Kidney (tissue), 13 donors: ENCODE measurements at regions not wholly inside any gene's neighbourhood (a gene's known extent, or its start where the extent isn't known, plus 50 kb on each side); places are given as distances from the start of the nearest gene placed in this dataset.

Experiments
- DNase-seq, 5 donors: peaks; one replicate each; pipeline ENCODE4 v3.0.0-alpha.2; 2013 to 2020
- FAIRE-seq: peaks from 2 replicates; lab custom pipeline; 2012; peaks lifted over from hg19 to GRCh38; lab: Jason Lieb, UNC
- H3K27ac ChIP-seq, 2 donors: one replicate each; pipeline ENCODE4 v1.7.0; 2013; ENCODE audit warnings: low read depth in 2 of 2, low read length in 2 of 2, inconsistent platforms in 1 of 2
- H3K27me3 ChIP-seq: one replicate; pipeline ENCODE4 v1.7.1; 2013; ENCODE audit warnings: low read length, inconsistent platforms; ENCODE audit not compliant: control insufficient read depth, insufficient read depth
- H3K36me3 ChIP-seq, 3 donors: one replicate each; pipeline versions ENCODE4 v1.7.0 to v1.7.1; 2013; ENCODE audit warnings: low read length in 3 of 3, control low read depth in 1 of 3, inconsistent platforms in 1 of 3; ENCODE audit not compliant: insufficient read depth in 3 of 3, control insufficient read depth in 2 of 3
- H3K4me1 ChIP-seq, 3 donors: one replicate each; pipeline versions ENCODE4 v1.7.0 to v1.7.1; 2013; ENCODE audit warnings: low read length in 3 of 3, inconsistent platforms in 1 of 3, low read depth in 1 of 3; ENCODE audit not compliant: control insufficient read depth in 2 of 3, insufficient read depth in 2 of 3
- H3K4me3 ChIP-seq, 3 donors: one replicate each; pipeline versions ENCODE4 v1.7.0 to v1.8.1; 2013; ENCODE audit warnings: low read length in 3 of 3, control low read depth in 1 of 3, inconsistent platforms in 1 of 3
- H3K9ac ChIP-seq, 3 donors: one replicate each; pipeline versions ENCODE4 v1.7.0 to v1.7.1; 2013; ENCODE audit warnings: low read length in 3 of 3, control low read depth in 1 of 3, inconsistent platforms in 1 of 3
- H3K9me3 ChIP-seq, 3 donors: one replicate each; pipeline versions ENCODE4 v1.7.0 to v1.7.1; 2013; ENCODE audit warnings: low read length in 3 of 3, control low read depth in 1 of 3, inconsistent platforms in 1 of 3; ENCODE audit not compliant: control insufficient read depth in 2 of 3, insufficient read depth in 1 of 3
- intact Hi-C: fragments of 100-400 bp; cut with DNase I; formaldehyde crosslinking; loops from one replicate; pipeline ENCODE4 v1.11.1; 2022
- TF ChIP-seq, protein P1 (sequence below): IDR thresholded peaks from 3 replicates; pipeline ENCODE4 v1.5.1; 2012; ENCODE audit warnings: mild to moderate bottlenecking, moderate library complexity, borderline replicate concordance; ENCODE audit not compliant: insufficient read depth; ENCODE audit errors: extremely low read depth
- donor health status: control.
- donor health status: control.
- donor health status: control.
- donor health status: control.
- donor health status: control.
- donor health status: DM: yes; HTN: yes; CAD: no.
- donor health status: Normal renal cell carcinoma (clear cell type).

- no peaks in the 10 kb centered on the region for H3K27me3 ChIP-seq
- no peaks in the 10 kb centered on the region for H3K36me3 ChIP-seq
- DNase-seq = peak in 3 of 5 donors; percentile 29 to 87 (median 81)
- H3K4me3 ChIP-seq = peak overlapping the region in 1 of 3 donors; percentile 6
- H3K9me3 ChIP-seq = no peaks in the 10 kb centered on the region
- FAIRE-seq = peak; percentile 97
- no peak overlapping the region for H3K9ac ChIP-seq
- H3K4me1 ChIP-seq = no peaks in the 10 kb centered on the region
- TF ChIP-seq, protein P1, sequence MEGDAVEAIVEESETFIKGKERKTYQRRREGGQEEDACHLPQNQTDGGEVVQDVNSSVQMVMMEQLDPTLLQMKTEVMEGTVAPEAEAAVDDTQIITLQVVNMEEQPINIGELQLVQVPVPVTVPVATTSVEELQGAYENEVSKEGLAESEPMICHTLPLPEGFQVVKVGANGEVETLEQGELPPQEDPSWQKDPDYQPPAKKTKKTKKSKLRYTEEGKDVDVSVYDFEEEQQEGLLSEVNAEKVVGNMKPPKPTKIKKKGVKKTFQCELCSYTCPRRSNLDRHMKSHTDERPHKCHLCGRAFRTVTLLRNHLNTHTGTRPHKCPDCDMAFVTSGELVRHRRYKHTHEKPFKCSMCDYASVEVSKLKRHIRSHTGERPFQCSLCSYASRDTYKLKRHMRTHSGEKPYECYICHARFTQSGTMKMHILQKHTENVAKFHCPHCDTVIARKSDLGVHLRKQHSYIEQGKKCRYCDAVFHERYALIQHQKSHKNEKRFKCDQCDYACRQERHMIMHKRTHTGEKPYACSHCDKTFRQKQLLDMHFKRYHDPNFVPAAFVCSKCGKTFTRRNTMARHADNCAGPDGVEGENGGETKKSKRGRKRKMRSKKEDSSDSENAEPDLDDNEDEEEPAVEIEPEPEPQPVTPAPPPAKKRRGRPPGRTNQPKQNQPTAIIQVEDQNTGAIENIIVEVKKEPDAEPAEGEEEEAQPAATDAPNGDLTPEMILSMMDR = peak; percentile 85
- intact Hi-C loops = no loop called here
- H3K27ac ChIP-seq = no peak overlapping the region
Observed at GRCh38 chr6:53718597-53719460, 53.3 kb upstream of the KLHL31 start.

DNA sequence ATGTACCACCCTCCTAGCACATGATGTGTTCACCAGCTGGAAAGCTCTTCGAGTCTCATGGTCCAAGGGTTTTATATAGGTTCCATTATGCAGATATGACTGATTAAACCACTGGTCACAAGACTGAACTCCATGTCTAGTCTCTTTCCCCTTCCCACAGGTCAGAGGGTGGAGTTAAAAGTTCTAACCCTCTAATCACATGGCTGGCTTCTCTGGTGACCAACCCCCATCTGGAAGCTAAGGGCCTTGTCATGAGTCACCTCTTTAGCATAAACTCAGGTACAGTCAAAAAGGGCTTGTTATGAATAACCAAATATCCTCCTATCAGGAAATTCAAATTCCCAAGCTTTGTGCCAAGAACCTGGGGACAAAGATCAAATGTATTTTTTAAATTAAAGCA, 52.0 kb upstream of the KLHL31 start:
- DNase-seq (no peak), FAIRE-seq (no peak)
- TF ChIP-seq, protein P1 = no peak
- no peaks in the 10 kb centered on the region for H3K4me1 ChIP-seq
- no peaks in the 10 kb centered on the region for H3K27me3 ChIP-seq
- H3K27ac ChIP-seq = no peak overlapping the region
- intact Hi-C loops = no loop called here
- H3K9me3 ChIP-seq = no peaks in the 10 kb centered on the region
- H3K36me3 ChIP-seq = no peaks in the 10 kb centered on the region
- no peak overlapping the region for H3K9ac ChIP-seq
- no peak overlapping the region for H3K4me3 ChIP-seq

DNA sequence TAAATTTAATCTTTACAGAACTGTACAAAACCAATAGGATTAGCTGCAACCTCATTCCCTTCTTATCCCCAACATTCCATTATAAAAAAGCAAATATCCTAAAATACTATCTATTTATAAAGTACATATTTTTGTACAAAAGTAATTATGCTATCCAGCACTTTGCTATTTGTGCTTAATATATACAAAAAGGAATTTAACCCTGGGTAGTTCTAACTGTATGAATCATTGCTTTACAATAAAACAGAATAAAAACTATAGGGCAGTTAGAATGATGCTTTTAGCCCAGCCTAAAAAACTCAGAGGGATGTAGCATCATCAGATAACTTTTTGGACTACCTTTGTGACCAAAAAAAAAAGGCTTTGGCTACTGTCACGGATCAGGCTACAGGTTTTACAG, 49.9 kb upstream of the KLHL31 start:
- Histone ChIP-seq H3K4me1 (no peaks in the 10 kb centered on the region), H3K4me3 (no peak overlapping the region), H3K9ac (no peak overlapping the region), H3K27ac (no peak overlapping the region), H3K27me3 (no peaks in the 10 kb centered on the region), H3K36me3 (no peaks in the 10 kb centered on the region), H3K9me3 (no peaks in the 10 kb centered on the region)
- intact Hi-C loops = no loop called here
- FAIRE-seq = no peak
- DNase-seq = no peak
- TF ChIP-seq, protein P1 = no peak
